H9 (cell line): ENCODE measurements at regions not wholly inside any gene's neighbourhood (a gene's known extent, or its start where the extent isn't known, plus 50 kb on each side); places are given as distances from the start of the nearest gene placed in this dataset.

Source experiments
- DNase-seq: peaks from one replicate; pipeline ENCODE4 v3.0.0-alpha.2; 2017
- H2AFZ ChIP-seq: one replicate; pipeline ENCODE4 v1.6.1; 2013; ENCODE audit warnings: mild to moderate bottlenecking, low read length, control low read depth, moderate library complexity
- H2AK5ac ChIP-seq: 2 replicates; pipeline ENCODE4 v1.6.1; 2013; ENCODE audit warnings: low read length, control low read depth, mixed read lengths; ENCODE audit not compliant: insufficient read length
- H2BK120ac ChIP-seq: one replicate; pipeline ENCODE4 v1.6.1; 2013; ENCODE audit warnings: low read depth, mild to moderate bottlenecking, low read length, control low read depth, inconsistent platforms; ENCODE audit not compliant: poor library complexity, severe bottlenecking
- H2BK12ac ChIP-seq: 2 replicates; pipeline ENCODE4 v1.6.1; 2013; ENCODE audit warnings: low read length, control low read depth, mixed read lengths, low read depth; ENCODE audit not compliant: insufficient read length
- H2BK15ac ChIP-seq: 2 replicates; pipeline ENCODE4 v1.6.1; 2013; ENCODE audit warnings: low read depth, low read length, control low read depth
- H2BK20ac ChIP-seq: one replicate; pipeline ENCODE4 v1.6.1; 2013; ENCODE audit warnings: low read depth, mild to moderate bottlenecking, low read length, control low read depth, inconsistent platforms; ENCODE audit not compliant: poor library complexity, severe bottlenecking
- H2BK5ac ChIP-seq: 2 replicates; pipeline ENCODE4 v1.6.1; 2013; ENCODE audit warnings: low read length, control low read depth, mixed read lengths; ENCODE audit not compliant: insufficient read length
- H3K14ac ChIP-seq: 2 replicates; pipeline ENCODE4 v1.6.1; 2013; ENCODE audit warnings: low read length, control low read depth; ENCODE audit not compliant: insufficient read depth
- H3K18ac ChIP-seq: 2 replicates; pipeline ENCODE4 v1.6.1; 2013; ENCODE audit warnings: low read depth, mild to moderate bottlenecking, mixed read lengths, low read length, control low read depth; ENCODE audit not compliant: insufficient read length
- H3K23ac ChIP-seq: 2 replicates; pipeline ENCODE4 v1.6.1; 2013; ENCODE audit warnings: low read length, control low read depth, mixed read lengths, low read depth; ENCODE audit not compliant: insufficient read length
- H3K23me2 ChIP-seq: 2 replicates; pipeline ENCODE4 v1.6.1; 2013; ENCODE audit warnings: low read depth, mild to moderate bottlenecking, mixed read lengths, low read length, control low read depth; ENCODE audit not compliant: insufficient read length, poor library complexity, severe bottlenecking
- H3K27ac ChIP-seq: 2 replicates; pipeline ENCODE4 v1.5.1; 2013; ENCODE audit warnings: low read length, control low read depth, mixed read lengths, low read depth; ENCODE audit not compliant: insufficient read length
- H3K27me3 ChIP-seq: 2 replicates; pipeline ENCODE4 v1.6.1; 2013; ENCODE audit warnings: low read length, control low read depth, inconsistent platforms; ENCODE audit not compliant: insufficient read depth
- H3K4ac ChIP-seq: 2 replicates; pipeline ENCODE4 v1.6.1; 2013; ENCODE audit warnings: low read depth, mild to moderate bottlenecking, control low read depth, inconsistent platforms, low read length, moderate library complexity
- H3K4me1 ChIP-seq: 2 replicates; pipeline ENCODE4 v1.6.1; 2013; ENCODE audit warnings: low read length, control low read depth, inconsistent platforms; ENCODE audit not compliant: insufficient read depth
- H3K4me2 ChIP-seq: 2 replicates; pipeline ENCODE4 v1.6.1; 2013; ENCODE audit warnings: low read length, control low read depth, mixed read lengths; ENCODE audit not compliant: insufficient read length, insufficient read depth
- H3K56ac ChIP-seq: 2 replicates; pipeline ENCODE4 v1.6.1; 2013; ENCODE audit warnings: low read depth, mild to moderate bottlenecking, mixed read lengths, low read length, control low read depth; ENCODE audit not compliant: insufficient read length
- H3K79me1 ChIP-seq: 2 replicates; pipeline ENCODE4 v1.6.1; 2013; ENCODE audit warnings: low read depth, mild to moderate bottlenecking, moderate library complexity, low read length, control low read depth, inconsistent platforms; ENCODE audit not compliant: insufficient read depth, poor library complexity, severe bottlenecking
- H3K79me2 ChIP-seq: 2 replicates; pipeline ENCODE4 v1.6.1; 2013; ENCODE audit warnings: low read length, control low read depth, inconsistent platforms; ENCODE audit not compliant: insufficient read depth
- H3K9ac ChIP-seq: 2 replicates; pipeline ENCODE4 v1.6.1; 2013; ENCODE audit warnings: low read length, control low read depth, mixed read lengths; ENCODE audit not compliant: insufficient read length; ENCODE audit errors: extremely low read depth
- H3K9me3 ChIP-seq: one replicate; pipeline ENCODE4 v1.6.1; 2013; ENCODE audit warnings: low read depth, low read length, inconsistent platforms; ENCODE audit not compliant: control insufficient read depth
- H3T11ph ChIP-seq: one replicate; pipeline ENCODE4 v1.6.1; 2013; ENCODE audit warnings: mild to moderate bottlenecking, low read length, control low read depth, inconsistent platforms
- H4K20me1 ChIP-seq: one replicate; pipeline ENCODE4 v1.6.1; 2013; ENCODE audit not compliant: control insufficient read depth, insufficient read length, insufficient read depth
- H4K5ac ChIP-seq: 2 replicates; pipeline ENCODE4 v1.6.1; 2013; ENCODE audit warnings: low read depth, mild to moderate bottlenecking, mixed read lengths, low read length, control low read depth; ENCODE audit not compliant: insufficient read length
- H4K8ac ChIP-seq: replicated peaks from 2 replicates; pipeline ENCODE4 v1.6.1; 2013; ENCODE audit warnings: low read length, control low read depth, mixed read lengths, low read depth; ENCODE audit not compliant: insufficient read length
- H4K91ac ChIP-seq: 2 replicates; pipeline ENCODE4 v1.6.1; 2013; ENCODE audit warnings: low read depth, mild to moderate bottlenecking, moderate library complexity, mixed read lengths, low read length, control low read depth; ENCODE audit not compliant: insufficient read length
- H3K27ac Mint-ChIP-seq, 3 experiments: 2 replicates in 2 of 3; 3 replicates in 1 of 3; pipeline ENCODE4 v1.8.0; 2020 to 2021; ENCODE audit warnings: mixed read lengths in 3 of 3, mild to moderate bottlenecking in 1 of 3, moderate library complexity in 1 of 3
- H3K27me3 Mint-ChIP-seq: 2 replicates; pipeline ENCODE4 v1.8.0; 2021; ENCODE audit warnings: low read depth, mild to moderate bottlenecking, moderate library complexity, mixed read lengths
- H3K36me3 Mint-ChIP-seq, 3 experiments: 2 replicates in 2 of 3; 3 replicates in 1 of 3; pipeline ENCODE4 v1.8.0; 2020 to 2021; ENCODE audit warnings: low read depth in 3 of 3, mixed read lengths in 3 of 3; ENCODE audit not compliant: insufficient read depth in 1 of 3
- H3K4me1 Mint-ChIP-seq, 2 experiments: 2 replicates each; pipeline ENCODE4 v1.8.0; 2020; ENCODE audit warnings: mixed read lengths in 2 of 2
- H3K4me3 Mint-ChIP-seq, 2 experiments: 2 replicates in 1 of 2; 3 replicates in 1 of 2; pipeline ENCODE4 v1.8.0; 2020 to 2021; ENCODE audit warnings: mild to moderate bottlenecking in 2 of 2, mixed read lengths in 2 of 2, moderate library complexity in 1 of 2
- H3K9me3 Mint-ChIP-seq, 2 experiments: 2 replicates in 1 of 2; 3 replicates in 1 of 2; pipeline ENCODE4 v1.8.0; 2020; ENCODE audit warnings: mild to moderate bottlenecking in 2 of 2, mixed read lengths in 2 of 2, moderate library complexity in 1 of 2
- WGBS: extraction: QIAGEN DNeasy Blood & Tissue Kit; methylation state at CpG from one replicate; pipeline ENCODE4 v1.1.7; 2013; ENCODE audit warnings: missing lambda C conversion rate, low lambda C conversion rate, mixed read lengths; ENCODE audit not compliant: insufficient read length; ENCODE audit errors: extremely low coverage; 5-methylcytosine and 5-hydroxymethylcytosine counted together
- TF ChIP-seq, protein P1 (sequence below): fragments of 200-600 bp; sonication (generic); conservative IDR thresholded peaks from 3 replicates; pipeline ENCODE4 v1.8.0; 2021; ENCODE audit warnings: antibody characterized with exemption, mild to moderate bottlenecking

DNA sequence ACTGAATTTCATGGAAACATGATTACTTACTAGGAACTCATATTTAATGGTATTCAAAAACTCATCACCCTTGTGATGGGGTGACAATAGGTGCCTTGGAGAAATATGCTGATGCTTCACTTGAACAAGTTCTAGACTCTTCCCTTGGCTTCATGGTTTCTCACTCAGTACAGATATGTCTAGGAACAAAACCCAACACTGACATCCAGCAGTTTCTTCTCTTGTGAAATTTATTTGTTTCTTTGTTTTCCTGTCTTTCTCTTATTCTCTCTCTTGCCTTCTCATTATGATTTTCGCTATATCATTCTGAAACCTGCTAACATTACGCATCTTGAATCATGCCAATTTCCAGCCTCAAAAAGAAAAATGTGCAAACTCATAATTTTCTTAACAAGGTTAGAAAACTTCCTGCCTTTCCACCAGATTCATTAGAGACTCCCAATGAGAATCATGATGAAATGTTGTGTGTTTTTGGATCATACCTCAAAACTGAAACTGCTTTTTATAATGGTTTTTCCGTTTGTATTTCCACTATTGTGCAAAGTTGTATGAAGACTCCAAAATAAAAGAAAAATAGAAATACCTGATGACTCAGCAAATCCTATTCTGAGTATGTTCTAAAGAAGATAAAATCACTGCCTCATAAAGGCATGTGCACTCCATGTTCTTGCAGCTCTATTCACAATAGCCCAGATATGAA lies 1021.5 kb downstream of the TMEM121 start:
- Histone ChIP-seq H3K23ac (no peak overlapping the region), H3K4ac (no peak overlapping the region), H3K23me2 (no peaks in the 10 kb centered on the region), H3K4me2 (no peak overlapping the region), H2BK20ac (no peak overlapping the region), H2BK5ac (no peak overlapping the region), H2AFZ (no peak overlapping the region), H3K4me1 (no peaks in the 10 kb centered on the region), H4K5ac (no peak overlapping the region), H3K14ac (no peak overlapping the region), H3K27me3 (no peaks in the 10 kb centered on the region), H3K79me2 (no peaks in the 10 kb centered on the region), H4K20me1 (no peaks in the 10 kb centered on the region), H3T11ph (no peak overlapping the region), H2AK5ac (no peak overlapping the region), H2BK15ac (no peak overlapping the region), H4K8ac (no peak overlapping the region), H3K18ac (no peak overlapping the region), H2BK120ac (no peak overlapping the region), H2BK12ac (no peak overlapping the region), H3K9ac (no peak overlapping the region), H4K91ac (no peak overlapping the region), H3K9me3 (peaks cover 91% of the 10 kb centered on the region), H3K27ac (no peak overlapping the region), H3K56ac (no peak overlapping the region), H3K79me1 (no peaks in the 10 kb centered on the region)
- Mint-ChIP-seq H3K36me3 (peaks cover 3 to 8% (median 6%) of the 10 kb centered on the region in 3 experiments; a peak in 4 of 7 replicates), H3K27me3 (no peaks in the 10 kb centered on the region), H3K9me3 (peaks cover 86 to 90% of the 10 kb centered on the region in 2 experiments), H3K27ac (no peak overlapping the region), H3K4me3 (no peak overlapping the region), H3K4me1 (no peaks in the 10 kb centered on the region)
- no CpG with 5 or more reads among the region's 3 CpGs for WGBS
- no peak for DNase-seq
- TF ChIP-seq, protein P1, sequence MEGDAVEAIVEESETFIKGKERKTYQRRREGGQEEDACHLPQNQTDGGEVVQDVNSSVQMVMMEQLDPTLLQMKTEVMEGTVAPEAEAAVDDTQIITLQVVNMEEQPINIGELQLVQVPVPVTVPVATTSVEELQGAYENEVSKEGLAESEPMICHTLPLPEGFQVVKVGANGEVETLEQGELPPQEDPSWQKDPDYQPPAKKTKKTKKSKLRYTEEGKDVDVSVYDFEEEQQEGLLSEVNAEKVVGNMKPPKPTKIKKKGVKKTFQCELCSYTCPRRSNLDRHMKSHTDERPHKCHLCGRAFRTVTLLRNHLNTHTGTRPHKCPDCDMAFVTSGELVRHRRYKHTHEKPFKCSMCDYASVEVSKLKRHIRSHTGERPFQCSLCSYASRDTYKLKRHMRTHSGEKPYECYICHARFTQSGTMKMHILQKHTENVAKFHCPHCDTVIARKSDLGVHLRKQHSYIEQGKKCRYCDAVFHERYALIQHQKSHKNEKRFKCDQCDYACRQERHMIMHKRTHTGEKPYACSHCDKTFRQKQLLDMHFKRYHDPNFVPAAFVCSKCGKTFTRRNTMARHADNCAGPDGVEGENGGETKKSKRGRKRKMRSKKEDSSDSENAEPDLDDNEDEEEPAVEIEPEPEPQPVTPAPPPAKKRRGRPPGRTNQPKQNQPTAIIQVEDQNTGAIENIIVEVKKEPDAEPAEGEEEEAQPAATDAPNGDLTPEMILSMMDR = no peak
